Activated CD8-positive, alpha-beta memory T cell treated with anti-CD3 and anti-CD28 coated beads for 36 hours (primary cell): ENCODE measurements at regions not wholly inside any gene's neighbourhood (a gene's known extent, or its start where the extent isn't known, plus 50 kb on each side); places are given as distances from the start of the nearest gene placed in this dataset.

ENCODE experiments used
- CTCF ChIA-PET: fragments of 350-600 bp; sonication (Branson Sonifier 250); formaldehyde crosslinking; loops from one replicate; lab custom pipeline; 2021; ENCODE audit warnings: antibody characterized with exemption; lab: Charles Lee
- POLR2A ChIA-PET: fragments of 350-600 bp; sonication (Branson Sonifier 250); formaldehyde crosslinking; loops from one replicate; lab custom pipeline; 2021; ENCODE audit warnings: antibody characterized with exemption; lab: Charles Lee

- ChIA-PET POLR2A (no interaction called here), CTCF (no interaction called here)
These were observed 73.9 kb upstream of the WSCD2 start for GRCh38 chr12:108055141-108055540.

DNA sequence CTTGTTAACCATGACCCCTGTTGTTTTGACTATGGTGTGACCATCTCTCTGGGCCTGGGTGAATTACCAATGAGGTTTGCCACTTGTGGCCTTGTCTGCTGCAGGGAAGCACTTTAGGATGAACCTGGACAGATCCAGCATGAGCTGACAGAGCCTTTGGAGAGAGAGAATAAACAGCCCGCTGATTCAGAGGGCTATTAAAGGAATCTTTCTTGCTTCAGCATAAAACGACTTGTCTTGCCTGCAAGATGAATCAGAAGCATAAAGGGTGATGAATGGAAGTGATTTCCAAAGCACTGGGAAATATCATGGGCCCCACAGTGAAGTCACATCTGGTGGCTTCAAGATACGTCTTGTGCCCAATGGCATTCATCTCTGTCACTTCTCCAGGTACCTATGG, 69.0 kb upstream of the WSCD2 start:
- ChIA-PET CTCF (no interaction called here), POLR2A (no interaction called here)

DNA sequence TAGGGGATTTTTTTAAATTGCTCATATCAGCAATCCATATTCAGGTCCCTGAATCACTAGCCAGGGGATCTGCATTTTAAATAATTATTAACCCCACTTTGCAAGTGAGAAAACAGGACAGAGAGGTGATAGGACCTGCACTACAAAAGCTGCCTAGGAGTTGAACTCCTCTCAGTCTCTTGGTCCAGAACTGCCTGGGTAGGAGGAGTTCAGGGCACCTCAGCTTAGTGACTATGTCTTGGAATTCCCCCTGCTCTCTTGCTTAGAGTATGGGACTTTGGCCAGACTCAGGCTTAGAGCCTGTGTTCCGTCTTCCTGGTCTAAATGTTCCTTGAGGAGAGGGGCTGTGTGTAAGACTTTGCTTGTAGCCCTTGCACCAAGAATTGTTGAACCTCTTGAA, 68.2 kb upstream of the WSCD2 start:
- ChIA-PET CTCF (no interaction called here), POLR2A (no interaction called here)

DNA sequence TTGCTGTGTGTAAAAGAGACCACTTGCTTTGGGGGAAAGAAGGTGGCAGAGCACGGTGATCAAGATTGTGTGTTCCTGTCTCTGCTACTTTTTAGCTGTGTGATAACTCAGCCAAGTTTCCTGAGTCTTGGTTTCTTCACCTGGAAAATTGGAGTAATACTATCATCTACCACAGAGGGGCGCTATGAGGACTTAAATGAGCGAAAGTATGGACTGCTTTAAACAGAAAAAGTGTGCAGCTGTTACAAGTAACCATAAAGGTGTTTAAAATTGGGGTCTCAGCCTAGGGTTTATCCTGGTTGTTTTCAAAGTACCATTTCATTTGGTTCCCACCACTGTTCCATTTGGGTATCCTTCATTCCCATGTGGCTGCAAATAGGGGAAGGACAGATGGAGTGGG, 65.9 kb upstream of the WSCD2 start:
- POLR2A ChIA-PET = no interaction called here
- CTCF ChIA-PET = interaction anchor here (0.8 kb wide), 1 partner anchor 12 kb away, joined by 3 read pairs; no protein-coding TSS in a partner anchor

- POLR2A ChIA-PET = no interaction called here
- CTCF ChIA-PET = no interaction called here
These were observed 64.0 kb upstream of the WSCD2 start for GRCh38 chr12:108065069-108065468.

- ChIA-PET CTCF (no interaction called here), POLR2A (no interaction called here)
These were observed 62.2 kb upstream of the WSCD2 start for GRCh38 chr12:108066583-108067577.

- CTCF ChIA-PET = interaction anchor here (0.6 kb wide), 1 partner anchor 153 kb away, joined by 3 read pairs; no protein-coding TSS in a partner anchor
- POLR2A ChIA-PET = no interaction called here
These were observed 59.4 kb upstream of the WSCD2 start for GRCh38 chr12:108069651-108070165.

- POLR2A ChIA-PET = no interaction called here
- CTCF ChIA-PET = interaction anchor here (0.8 kb wide), 1 partner anchor 12 kb away, joined by 3 read pairs; no protein-coding TSS in a partner anchor
These were observed 53.5 kb upstream of the WSCD2 start for GRCh38 chr12:108075561-108075960.

- POLR2A ChIA-PET = no interaction called here
- CTCF ChIA-PET = no interaction called here
These were observed 52.5 kb upstream of the WSCD2 start for GRCh38 chr12:108076556-108076955.

DNA sequence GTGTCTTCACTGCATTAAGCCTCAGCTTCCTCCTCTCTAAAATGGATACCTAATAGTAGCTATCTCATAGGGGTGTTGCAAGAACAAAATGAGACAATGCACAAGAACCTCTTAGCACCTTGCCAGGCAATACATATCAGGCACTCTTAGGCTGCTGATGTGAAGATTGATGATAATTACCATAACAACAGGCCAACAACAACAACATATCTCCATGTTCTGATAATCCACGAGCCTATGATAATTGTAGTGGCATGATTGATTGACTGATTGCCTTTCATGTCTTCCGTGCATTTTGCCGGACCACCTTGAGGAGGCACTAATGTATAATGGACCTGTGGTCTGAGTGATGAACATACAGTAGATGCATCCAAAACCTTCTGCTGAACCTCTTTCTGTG, 50.7 kb upstream of the WSCD2 start:
- CTCF ChIA-PET = no interaction called here

More for the DNA sequence above, 50.7 kb upstream of the WSCD2 start:
- POLR2A ChIA-PET = no interaction called here
